Tibial nerve (tissue), 4 donors: ENCODE measurements at regions not wholly inside any gene's neighbourhood (a gene's known extent, or its start where the extent isn't known, plus 50 kb on each side); places are given as distances from the start of the nearest gene placed in this dataset.

Experiments used
- DNase-seq, 2 donors: peaks; one replicate each; pipeline ENCODE4 v3.0.0-alpha.2; 2019; ENCODE audit warnings: low spot score in 2 of 2
- H3K27ac ChIP-seq, 4 donors: fragments of 200-600 bp; sonication (generic) in 3 of 4; one replicate each; pipeline ENCODE4 v1.5.1; 2017 to 2019; ENCODE audit warnings: mild to moderate bottlenecking in 1 of 4
- H3K27me3 ChIP-seq, 2 donors: fragments of 200-600 bp; sonication (generic) in 1 of 2; one replicate each; pipeline versions ENCODE4 v1.5.1 to v1.6.0; 2017 to 2019
- H3K36me3 ChIP-seq, 3 donors: fragments of 200-600 bp; sonication (generic); one replicate each; pipeline ENCODE4 v1.5.1; 2018 to 2019
- H3K4me1 ChIP-seq, 4 donors: fragments of 200-600 bp; sonication (generic) in 3 of 4; one replicate each; pipeline ENCODE4 v1.5.1; 2017 to 2019
- H3K4me3 ChIP-seq, 4 donors: fragments of 200-600 bp; sonication (generic) in 3 of 4; one replicate each; pipeline ENCODE4 v1.5.1; 2017 to 2019; ENCODE audit warnings: mild to moderate bottlenecking in 1 of 4, moderate library complexity in 1 of 4
- H3K9me3 ChIP-seq, 4 donors: fragments of 200-600 bp; sonication (generic) in 3 of 4; one replicate each; pipeline ENCODE4 v1.5.1; 2017 to 2019
- CTCF ChIP-seq, 5 experiments: fragments of 200-600 bp in 3 of 5; fragments of 450-650 bp in 2 of 5; sonication (generic) in 3 of 5; IDR thresholded peaks; one replicate each; pipeline ENCODE4 v1.5.1; 2016 to 2019; ENCODE audit warnings: antibody characterized with exemption in 5 of 5, mild to moderate bottlenecking in 3 of 5, moderate library complexity in 2 of 5
- EP300 ChIP-seq, 2 donors: sonication (generic); formaldehyde crosslinking; IDR thresholded peaks; one replicate each; pipeline ENCODE4 v1.6.1; 2017; ENCODE audit warnings: antibody characterized with exemption in 2 of 2, mild to moderate bottlenecking in 1 of 2
- POLR2A ChIP-seq, 2 donors: fragments of 450-650 bp; IDR thresholded peaks; one replicate each; pipeline ENCODE4 v1.6.1; 2017; ENCODE audit warnings: antibody characterized with exemption in 2 of 2, mild to moderate bottlenecking in 2 of 2, moderate library complexity in 2 of 2
- WGBS, 2 donors: methylation state at CpG; one replicate each; pipeline ENCODE4 v1.1.5; 2018; 5-methylcytosine and 5-hydroxymethylcytosine counted together

- 85 to 93% methylated on average over 7 of the region's 7 CpGs for WGBS, 2 donors
- DNase-seq: no peak
Measured at GRCh38 chr7:58316-58715, 134.1 kb upstream of the FAM20C start.

GRCh38 chr7:59079-60016 lies 133.0 kb upstream of the FAM20C start:
- H3K36me3 ChIP-seq: no peaks in the 10 kb centered on the region
- H3K27ac ChIP-seq: no peak overlapping the region
- no peak overlapping the region for H3K4me3 ChIP-seq
- no peaks in the 10 kb centered on the region for H3K27me3 ChIP-seq
- WGBS, 2 donors: 78 to 84% methylated on average over 16 of the region's 16 CpGs
- H3K4me1 ChIP-seq: peaks cover 0 to 21% (median 0%) of the 10 kb centered on the region in 4 donors
- DNase-seq: no peak
- no peaks in the 10 kb centered on the region for H3K9me3 ChIP-seq
- TF ChIP-seq EP300 (IDR thresholded peaks at IDR 0.05) (no peak), POLR2A (IDR thresholded peaks at IDR 0.05) (no peak), CTCF (IDR thresholded peaks at IDR 0.05) (no peak)

More at GRCh38 chr7:58316-58715, 134.1 kb upstream of the FAM20C start:
- TF ChIP-seq POLR2A (IDR thresholded peaks at IDR 0.05) (no peak), CTCF (IDR thresholded peaks at IDR 0.05) (no peak), EP300 (IDR thresholded peaks at IDR 0.05) (no peak)
- Histone ChIP-seq H3K36me3 (no peaks in the 10 kb centered on the region), H3K4me1 (peaks cover 0 to 11% (median 0%) of the 10 kb centered on the region in 4 donors), H3K27me3 (no peaks in the 10 kb centered on the region), H3K9me3 (no peaks in the 10 kb centered on the region), H3K27ac (no peak overlapping the region), H3K4me3 (no peak overlapping the region)

GRCh38 chr7:60017-60675 lies 132.2 kb upstream of the FAM20C start:
- no peak for DNase-seq
- H3K4me3 ChIP-seq: no peak overlapping the region
- H3K4me1 ChIP-seq: peaks cover 0 to 28% (median 0%) of the 10 kb centered on the region in 4 donors
- no peaks in the 10 kb centered on the region for H3K27me3 ChIP-seq
- no peaks in the 10 kb centered on the region for H3K9me3 ChIP-seq
- no peaks in the 10 kb centered on the region for H3K36me3 ChIP-seq
- 85 to 88% methylated on average over 16 of the region's 16 CpGs for WGBS, 2 donors
- TF ChIP-seq EP300 (IDR thresholded peaks at IDR 0.05) (no peak), CTCF (IDR thresholded peaks at IDR 0.05) (no peak), POLR2A (IDR thresholded peaks at IDR 0.05) (no peak)
- H3K27ac ChIP-seq: no peak overlapping the region

- DNase-seq: no peak
- no peak overlapping the region for H3K27ac ChIP-seq
- 88 to 94% methylated on average over 9 of the region's 9 CpGs for WGBS, 2 donors
- H3K36me3 ChIP-seq: no peaks in the 10 kb centered on the region
- no peak overlapping the region for H3K4me3 ChIP-seq
- TF ChIP-seq EP300 (IDR thresholded peaks at IDR 0.05) (no peak), CTCF (IDR thresholded peaks at IDR 0.05) (no peak), POLR2A (IDR thresholded peaks at IDR 0.05) (no peak)
- H3K27me3 ChIP-seq: no peaks in the 10 kb centered on the region
- H3K9me3 ChIP-seq: no peaks in the 10 kb centered on the region
- peaks cover 0 to 28% (median 0%) of the 10 kb centered on the region in 4 donors for H3K4me1 ChIP-seq
Measured at GRCh38 chr7:60706-61105, 131.7 kb upstream of the FAM20C start.

GRCh38 chr7:61111-61510 lies 131.3 kb upstream of the FAM20C start:
- peaks cover 0 to 28% (median 0%) of the 10 kb centered on the region in 4 donors for H3K4me1 ChIP-seq
- WGBS, 2 donors: 72 to 75% methylated on average over 8 to 9 of the region's 9 CpGs

More at GRCh38 chr7:61111-61510, 131.3 kb upstream of the FAM20C start:
- H3K4me3 ChIP-seq: no peak overlapping the region
- no peak overlapping the region for H3K27ac ChIP-seq
- H3K27me3 ChIP-seq: no peaks in the 10 kb centered on the region
- no peaks in the 10 kb centered on the region for H3K36me3 ChIP-seq
- H3K9me3 ChIP-seq: no peaks in the 10 kb centered on the region
- TF ChIP-seq POLR2A (IDR thresholded peaks at IDR 0.05): no peak
- no peak for TF ChIP-seq EP300 (IDR thresholded peaks at IDR 0.05)
- no peak for TF ChIP-seq CTCF (IDR thresholded peaks at IDR 0.05)
- no peak for DNase-seq
